Colonic mucosa (tissue), 4 donors: ENCODE measurements at regions not wholly inside any gene's neighbourhood (a gene's known extent, or its start where the extent isn't known, plus 50 kb on each side); places are given as distances from the start of the nearest gene placed in this dataset.

Source experiments
- DNase-seq: peaks from one replicate; pipeline ENCODE4 v3.0.0-alpha.2; 2020
- H3K27ac ChIP-seq: fragments of 200-600 bp; one replicate; pipeline ENCODE4 v1.8.0; 2021
- H3K27me3 ChIP-seq: fragments of 200-600 bp; one replicate; pipeline ENCODE4 v1.8.0; 2021
- H3K36me3 ChIP-seq: fragments of 200-600 bp; one replicate; pipeline ENCODE4 v1.8.0; 2021
- H3K4me1 ChIP-seq: fragments of 200-600 bp; one replicate; pipeline ENCODE4 v1.8.0; 2021; ENCODE audit warnings: mild to moderate bottlenecking
- H3K4me3 ChIP-seq: fragments of 200-600 bp; one replicate; pipeline ENCODE4 v1.8.0; 2021
- H3K9ac ChIP-seq, 2 donors: one replicate each; pipeline ENCODE4 v1.7.0; 2013; ENCODE audit warnings: control low read depth in 2 of 2, low read depth in 2 of 2, low read length in 2 of 2
- H3K9me3 ChIP-seq: fragments of 200-600 bp; one replicate; pipeline ENCODE4 v1.8.0; 2021
- intact Hi-C: fragments of 100-400 bp; cut with DNase I; formaldehyde crosslinking; loops from one replicate; pipeline ENCODE4 v1.14.1; 2022
- TF ChIP-seq, protein P1 (sequence below): fragments of 200-600 bp; IDR thresholded peaks from one replicate; pipeline ENCODE4 v1.8.0; 2022; ENCODE audit warnings: antibody characterized with exemption, mild to moderate bottlenecking
- donor health status: healthy.
- donor health status: DM: no; HTN: no; CAD: no.
- donor health status: DM: no; HTN: no; CAD: no.

GRCh38 chr6:163923658-163924411 is 509.3 kb downstream of the QKI start:
- H3K27ac ChIP-seq: no peak overlapping the region
- H3K4me3 ChIP-seq: no peak overlapping the region
- H3K9ac ChIP-seq: no peak overlapping the region
- H3K9me3 ChIP-seq: no peaks in the 10 kb centered on the region
- TF ChIP-seq, protein P1, sequence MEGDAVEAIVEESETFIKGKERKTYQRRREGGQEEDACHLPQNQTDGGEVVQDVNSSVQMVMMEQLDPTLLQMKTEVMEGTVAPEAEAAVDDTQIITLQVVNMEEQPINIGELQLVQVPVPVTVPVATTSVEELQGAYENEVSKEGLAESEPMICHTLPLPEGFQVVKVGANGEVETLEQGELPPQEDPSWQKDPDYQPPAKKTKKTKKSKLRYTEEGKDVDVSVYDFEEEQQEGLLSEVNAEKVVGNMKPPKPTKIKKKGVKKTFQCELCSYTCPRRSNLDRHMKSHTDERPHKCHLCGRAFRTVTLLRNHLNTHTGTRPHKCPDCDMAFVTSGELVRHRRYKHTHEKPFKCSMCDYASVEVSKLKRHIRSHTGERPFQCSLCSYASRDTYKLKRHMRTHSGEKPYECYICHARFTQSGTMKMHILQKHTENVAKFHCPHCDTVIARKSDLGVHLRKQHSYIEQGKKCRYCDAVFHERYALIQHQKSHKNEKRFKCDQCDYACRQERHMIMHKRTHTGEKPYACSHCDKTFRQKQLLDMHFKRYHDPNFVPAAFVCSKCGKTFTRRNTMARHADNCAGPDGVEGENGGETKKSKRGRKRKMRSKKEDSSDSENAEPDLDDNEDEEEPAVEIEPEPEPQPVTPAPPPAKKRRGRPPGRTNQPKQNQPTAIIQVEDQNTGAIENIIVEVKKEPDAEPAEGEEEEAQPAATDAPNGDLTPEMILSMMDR: no peak
- H3K4me1 ChIP-seq: no peaks in the 10 kb centered on the region
- H3K36me3 ChIP-seq: no peaks in the 10 kb centered on the region
- H3K27me3 ChIP-seq: no peaks in the 10 kb centered on the region
- DNase-seq: no peak
- intact Hi-C loops: no loop called here

GRCh38 chr6:163922562-163922961 is 508.0 kb downstream of the QKI start:
- no peaks in the 10 kb centered on the region for H3K4me1 ChIP-seq
- H3K36me3 ChIP-seq: no peaks in the 10 kb centered on the region
- no peak for DNase-seq
- no peak overlapping the region for H3K9ac ChIP-seq
- intact Hi-C loops: no loop called here
- no peak overlapping the region for H3K27ac ChIP-seq
- no peaks in the 10 kb centered on the region for H3K9me3 ChIP-seq
- no peak overlapping the region for H3K4me3 ChIP-seq
- TF ChIP-seq, protein P1: no peak
- no peaks in the 10 kb centered on the region for H3K27me3 ChIP-seq

DNA sequence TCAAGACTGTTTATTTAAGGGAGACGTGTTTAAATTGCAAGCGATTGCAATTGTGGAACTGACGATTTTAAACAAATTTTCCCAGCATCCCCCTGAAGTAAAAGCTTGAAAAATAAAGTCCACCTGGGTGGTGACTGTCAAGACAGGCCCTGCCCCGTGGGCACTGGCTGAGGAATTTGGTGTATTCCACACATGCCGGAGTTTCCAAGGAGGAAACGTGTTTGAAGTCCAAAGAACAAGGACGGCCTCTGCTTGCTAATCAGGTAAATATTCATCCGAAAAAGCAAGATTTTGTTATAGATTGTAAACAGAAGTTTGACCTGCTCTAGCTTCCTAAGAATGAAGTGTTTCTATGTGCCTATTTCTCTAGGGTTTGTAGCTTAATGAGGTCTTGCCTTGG is 505.1 kb downstream of the QKI start:
- H3K27ac ChIP-seq: no peak overlapping the region
- H3K27me3 ChIP-seq: no peaks in the 10 kb centered on the region
- TF ChIP-seq, protein P1: no peak
- H3K9ac ChIP-seq: no peak overlapping the region
- intact Hi-C loops: no loop called here
- H3K4me1 ChIP-seq: no peaks in the 10 kb centered on the region
- no peaks in the 10 kb centered on the region for H3K36me3 ChIP-seq
- H3K4me3 ChIP-seq: no peak overlapping the region
- no peak for DNase-seq
- no peaks in the 10 kb centered on the region for H3K9me3 ChIP-seq

GRCh38 chr6:163916315-163917081 is 502.0 kb downstream of the QKI start:
- H3K4me3 ChIP-seq: no peak overlapping the region
- H3K27me3 ChIP-seq: no peaks in the 10 kb centered on the region
- H3K9ac ChIP-seq: no peak overlapping the region
- H3K27ac ChIP-seq: no peak overlapping the region
- intact Hi-C loops: no loop called here
- H3K4me1 ChIP-seq: no peaks in the 10 kb centered on the region
- H3K9me3 ChIP-seq: no peaks in the 10 kb centered on the region
- no peak for DNase-seq
- TF ChIP-seq, protein P1: no peak
- H3K36me3 ChIP-seq: no peaks in the 10 kb centered on the region

GRCh38 chr6:163915131-163915530 is 500.6 kb downstream of the QKI start:
- Histone ChIP-seq H3K27ac (no peak overlapping the region), H3K9me3 (no peaks in the 10 kb centered on the region), H3K27me3 (no peaks in the 10 kb centered on the region), H3K4me3 (no peak overlapping the region), H3K9ac (no peak overlapping the region), H3K4me1 (no peaks in the 10 kb centered on the region), H3K36me3 (no peaks in the 10 kb centered on the region)
- DNase-seq: no peak
- TF ChIP-seq, protein P1: no peak
- intact Hi-C loops: no loop called here
